Endothelial cell of umbilical vein (primary cell): ENCODE measurements at regions not wholly inside any gene's neighbourhood (a gene's known extent, or its start where the extent isn't known, plus 50 kb on each side); places are given as distances from the start of the nearest gene placed in this dataset.

Experiments used
- POLR2AphosphoS5 ChIP-seq: IDR thresholded peaks from 2 replicates; pipeline ENCODE4 v1.6.1; 2012; ENCODE audit warnings: low read depth, mild to moderate bottlenecking, control low read depth, low read length, moderate library complexity; ENCODE audit not compliant: insufficient read depth
- TF ChIP-seq, protein P1 (sequence below): IDR thresholded peaks from 2 replicates; pipeline ENCODE4 v1.6.1; 2011; ENCODE audit not compliant: insufficient read depth, insufficient read length
- TF ChIP-seq, protein P2 (sequence below), 2 donors: IDR thresholded peaks; 1 replicate in 1 of 2; 2 replicates in 1 of 2; pipeline ENCODE4 v1.5.1; 2011; ENCODE audit warnings: low read length in 2 of 2, mild to moderate bottlenecking in 2 of 2, moderate library complexity in 2 of 2, control low read depth in 1 of 2, inconsistent platforms in 1 of 2, low read depth in 1 of 2; ENCODE audit not compliant: insufficient read depth in 1 of 2; ENCODE audit errors: extremely low read depth in 1 of 2

DNA sequence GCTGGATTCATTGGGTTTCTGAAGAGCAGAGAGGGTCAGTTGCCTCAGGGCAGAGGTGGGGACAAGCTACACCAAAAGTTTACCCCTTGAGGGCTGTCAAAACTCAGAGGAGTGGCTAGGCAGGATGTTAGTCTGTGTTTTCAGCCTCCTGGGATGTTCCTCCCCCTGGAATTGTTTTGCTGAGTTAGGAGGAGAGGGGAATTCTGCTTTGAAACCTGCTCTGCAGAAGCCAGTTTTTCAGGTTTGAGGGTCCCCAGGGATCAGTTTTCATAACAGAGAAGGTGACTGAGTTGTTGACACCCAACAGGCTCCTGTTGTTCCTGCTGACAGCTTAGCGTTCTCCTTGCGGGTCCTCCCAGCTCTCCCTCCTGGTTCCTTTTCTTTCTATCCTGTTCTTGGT, 121.9 kb upstream of the TMTC4 start:
- TF ChIP-seq, protein P1, sequence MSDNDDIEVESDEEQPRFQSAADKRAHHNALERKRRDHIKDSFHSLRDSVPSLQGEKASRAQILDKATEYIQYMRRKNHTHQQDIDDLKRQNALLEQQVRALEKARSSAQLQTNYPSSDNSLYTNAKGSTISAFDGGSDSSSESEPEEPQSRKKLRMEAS, result no peak
- TF ChIP-seq, protein P2, sequence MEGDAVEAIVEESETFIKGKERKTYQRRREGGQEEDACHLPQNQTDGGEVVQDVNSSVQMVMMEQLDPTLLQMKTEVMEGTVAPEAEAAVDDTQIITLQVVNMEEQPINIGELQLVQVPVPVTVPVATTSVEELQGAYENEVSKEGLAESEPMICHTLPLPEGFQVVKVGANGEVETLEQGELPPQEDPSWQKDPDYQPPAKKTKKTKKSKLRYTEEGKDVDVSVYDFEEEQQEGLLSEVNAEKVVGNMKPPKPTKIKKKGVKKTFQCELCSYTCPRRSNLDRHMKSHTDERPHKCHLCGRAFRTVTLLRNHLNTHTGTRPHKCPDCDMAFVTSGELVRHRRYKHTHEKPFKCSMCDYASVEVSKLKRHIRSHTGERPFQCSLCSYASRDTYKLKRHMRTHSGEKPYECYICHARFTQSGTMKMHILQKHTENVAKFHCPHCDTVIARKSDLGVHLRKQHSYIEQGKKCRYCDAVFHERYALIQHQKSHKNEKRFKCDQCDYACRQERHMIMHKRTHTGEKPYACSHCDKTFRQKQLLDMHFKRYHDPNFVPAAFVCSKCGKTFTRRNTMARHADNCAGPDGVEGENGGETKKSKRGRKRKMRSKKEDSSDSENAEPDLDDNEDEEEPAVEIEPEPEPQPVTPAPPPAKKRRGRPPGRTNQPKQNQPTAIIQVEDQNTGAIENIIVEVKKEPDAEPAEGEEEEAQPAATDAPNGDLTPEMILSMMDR (IDR thresholded peaks at IDR 0.05; ENCODE audit: extremely low read depth in 1 of 2, insufficient read depth in 1 of 2, low read depth in 1 of 2, low read length in 2 of 2), result no peak
- TF ChIP-seq POLR2AphosphoS5, result no peak
